Ecto neural progenitor cell (in vitro differentiated cells): ENCODE measurements at regions not wholly inside any gene's neighbourhood (a gene's known extent, or its start where the extent isn't known, plus 50 kb on each side); places are given as distances from the start of the nearest gene placed in this dataset.

ENCODE experiments used
- DNase-seq: peaks from one replicate; pipeline ENCODE4 v3.0.0-alpha.2; 2018; ENCODE audit warnings: low spot score

GRCh38 chr3:153658136-153658535 is 463.1 kb upstream of the ARHGEF26 start:
- no peak for DNase-seq

- DNase-seq = no peak
Measured at GRCh38 chr3:153666991-153667740, 454.0 kb upstream of the ARHGEF26 start.

- DNase-seq = no peak
Measured at GRCh38 chr3:153669527-153669926, 451.7 kb upstream of the ARHGEF26 start.

- no peak for DNase-seq
Measured at GRCh38 chr3:153670577-153670976, 450.6 kb upstream of the ARHGEF26 start.

GRCh38 chr3:153673853-153674252 is 447.3 kb upstream of the ARHGEF26 start:
- DNase-seq = no peak

- no peak for DNase-seq
Measured at GRCh38 chr3:153679714-153680113, 441.5 kb upstream of the ARHGEF26 start.

- no peak for DNase-seq
Measured at GRCh38 chr3:153680526-153680925, 440.7 kb upstream of the ARHGEF26 start.

- DNase-seq = no peak
Measured at GRCh38 chr3:153681057-153681456, 440.1 kb upstream of the ARHGEF26 start.

- DNase-seq = no peak
Measured at GRCh38 chr3:153688301-153689120, 432.7 kb upstream of the ARHGEF26 start.

- no peak for DNase-seq
Measured at GRCh38 chr3:153693207-153693606, 428.0 kb upstream of the ARHGEF26 start.

- no peak for DNase-seq
Measured at GRCh38 chr3:153702106-153702505, 419.1 kb upstream of the ARHGEF26 start.

- no peak for DNase-seq
Measured at GRCh38 chr3:153704115-153704514, 417.1 kb upstream of the ARHGEF26 start.

- DNase-seq = no peak
Measured at GRCh38 chr3:153706706-153707105, 414.5 kb upstream of the ARHGEF26 start.

- DNase-seq = no peak
Measured at GRCh38 chr3:153714016-153714415, 407.2 kb upstream of the ARHGEF26 start.

GRCh38 chr3:153714588-153715290 is 406.5 kb upstream of the ARHGEF26 start:
- DNase-seq = no peak

GRCh38 chr3:153722157-153722556 is 399.0 kb upstream of the ARHGEF26 start:
- DNase-seq = no peak

- no peak for DNase-seq
Measured at GRCh38 chr3:153731071-153731470, 390.1 kb upstream of the ARHGEF26 start.

- DNase-seq = no peak
Measured at GRCh38 chr3:153734777-153735551, 386.2 kb upstream of the ARHGEF26 start.

GRCh38 chr3:153740109-153740508 is 381.1 kb upstream of the ARHGEF26 start:
- DNase-seq = no peak

GRCh38 chr3:153744889-153745288 is 376.3 kb upstream of the ARHGEF26 start:
- no peak for DNase-seq

- DNase-seq = no peak
Measured at GRCh38 chr3:153746211-153746610, 375.0 kb upstream of the ARHGEF26 start.

- no peak for DNase-seq
Measured at GRCh38 chr3:153749070-153749610, 372.1 kb upstream of the ARHGEF26 start.
